ENCODE measurements at regions not wholly inside any gene's neighbourhood (a gene's known extent, or its start where the extent isn't known, plus 50 kb on each side); places are given as distances from the start of the nearest gene placed in this dataset.

DNA sequence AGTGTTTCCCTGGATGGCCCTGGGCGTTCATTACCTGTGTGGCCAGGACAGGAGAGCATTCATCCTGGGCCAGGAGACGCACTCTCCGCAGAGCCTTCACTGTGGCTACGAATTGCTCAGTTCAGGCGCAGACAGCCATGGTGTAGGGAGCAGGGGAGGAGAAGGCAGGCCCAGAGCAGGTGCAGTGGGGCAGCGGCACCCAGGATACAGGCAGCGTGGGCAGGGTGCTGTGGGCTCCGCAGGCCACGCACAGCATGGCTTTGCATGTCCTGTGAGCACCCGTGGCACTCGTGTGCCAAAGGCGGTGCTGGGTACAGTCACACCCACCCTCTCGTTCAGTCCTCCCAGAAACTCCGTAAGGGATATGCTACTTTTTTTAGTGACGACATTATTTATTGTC is 124.2 kb upstream of the B3GAT1 start:
- Mint-ChIP-seq H3K9me3 (no peaks in the 10 kb centered on the region), H3K4me1 (no peaks in the 10 kb centered on the region), H3K4me3 (no peak overlapping the region), H3K27me3 (peaks cover 20% of the 10 kb centered on the region), H3K36me3 (ENCODE audit: low read depth) (no peaks in the 10 kb centered on the region), H3K27ac (no peak overlapping the region)
- ATAC-seq (replicated peaks), result no peak

DNA sequence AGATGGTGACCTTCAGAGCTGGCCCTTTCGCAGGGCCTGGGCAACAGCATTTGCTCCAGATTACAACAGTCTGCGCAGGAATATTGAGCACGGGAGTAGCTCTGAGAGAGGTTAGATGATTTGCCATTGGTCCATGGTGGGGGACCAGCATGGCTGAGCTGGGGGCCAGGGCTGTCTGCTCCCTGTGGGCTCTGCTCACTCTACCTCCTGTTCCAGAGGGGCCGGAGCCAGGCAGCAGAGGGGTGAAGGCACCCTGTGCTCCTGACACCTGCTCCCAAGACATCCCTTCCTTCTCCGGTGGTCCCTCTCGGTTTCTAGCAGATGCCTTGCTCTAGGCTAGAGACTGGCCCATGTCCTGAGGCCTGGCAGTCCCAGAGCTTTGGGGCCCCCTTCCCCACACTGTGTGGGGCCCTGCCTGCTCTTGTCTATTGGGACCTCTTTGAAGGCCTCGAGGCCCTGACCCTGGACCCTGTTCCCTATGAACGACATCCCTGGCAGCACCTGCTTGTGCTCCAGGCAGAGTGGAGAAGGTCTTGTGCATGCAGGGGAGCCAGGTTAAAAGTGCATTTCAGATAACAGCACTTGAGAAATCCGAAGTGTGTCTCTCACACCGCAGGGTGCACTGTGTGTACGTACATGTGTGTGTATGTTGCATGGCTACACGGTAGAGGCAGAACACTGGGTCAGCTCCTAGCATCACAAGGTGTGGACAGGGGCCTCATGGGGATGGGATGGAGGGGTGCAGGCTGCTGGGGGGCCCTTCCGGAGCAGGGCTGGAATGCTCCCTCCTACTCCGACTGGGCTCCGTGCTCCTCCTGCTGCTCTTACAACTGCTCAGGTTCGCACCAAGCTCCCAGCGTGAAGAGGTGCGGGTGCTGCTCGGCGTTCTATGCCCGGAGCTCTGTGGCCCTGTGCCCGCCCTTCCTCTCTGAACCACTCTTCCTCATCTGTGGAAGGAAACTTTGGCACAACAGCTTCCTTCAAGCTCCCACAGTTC is 123.3 kb upstream of the B3GAT1 start:
- no peaks in the 10 kb centered on the region for H3K9me3 Mint-ChIP-seq
- H3K27ac Mint-ChIP-seq, result no peak overlapping the region
- no peak overlapping the region for H3K4me3 Mint-ChIP-seq
- no peaks in the 10 kb centered on the region for H3K4me1 Mint-ChIP-seq
- peaks cover 24% of the 10 kb centered on the region for H3K27me3 Mint-ChIP-seq
- no peaks in the 10 kb centered on the region for H3K36me3 Mint-ChIP-seq (ENCODE audit: low read depth)
- ATAC-seq (replicated peaks), result no peak

DNA sequence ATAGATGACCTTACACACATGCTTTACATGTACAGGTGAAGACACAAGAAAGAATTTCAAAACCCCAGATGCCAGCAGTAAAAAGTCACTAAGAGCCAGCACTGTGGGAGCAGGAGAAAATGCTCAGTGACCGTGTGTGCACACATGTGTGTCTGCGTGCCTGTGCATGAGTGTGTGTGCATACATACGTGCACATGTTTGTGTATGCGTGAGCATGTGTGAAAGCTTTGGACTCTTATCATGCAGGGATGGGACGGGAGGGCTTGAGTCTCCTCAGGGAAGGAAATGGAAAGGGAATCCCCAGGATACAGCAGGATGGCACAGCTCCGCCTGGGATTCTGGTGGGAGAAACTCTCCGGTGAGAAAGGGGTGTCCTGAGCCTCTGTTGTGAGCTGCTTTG is 121.5 kb upstream of the B3GAT1 start:
- H3K27me3 Mint-ChIP-seq, result peaks cover 20% of the 10 kb centered on the region
- no peaks in the 10 kb centered on the region for H3K4me1 Mint-ChIP-seq
- no peak for ATAC-seq (replicated peaks)
- no peaks in the 10 kb centered on the region for H3K9me3 Mint-ChIP-seq
- no peak overlapping the region for H3K4me3 Mint-ChIP-seq
- H3K27ac Mint-ChIP-seq, result no peak overlapping the region
- no peaks in the 10 kb centered on the region for H3K36me3 Mint-ChIP-seq (ENCODE audit: low read depth)

DNA sequence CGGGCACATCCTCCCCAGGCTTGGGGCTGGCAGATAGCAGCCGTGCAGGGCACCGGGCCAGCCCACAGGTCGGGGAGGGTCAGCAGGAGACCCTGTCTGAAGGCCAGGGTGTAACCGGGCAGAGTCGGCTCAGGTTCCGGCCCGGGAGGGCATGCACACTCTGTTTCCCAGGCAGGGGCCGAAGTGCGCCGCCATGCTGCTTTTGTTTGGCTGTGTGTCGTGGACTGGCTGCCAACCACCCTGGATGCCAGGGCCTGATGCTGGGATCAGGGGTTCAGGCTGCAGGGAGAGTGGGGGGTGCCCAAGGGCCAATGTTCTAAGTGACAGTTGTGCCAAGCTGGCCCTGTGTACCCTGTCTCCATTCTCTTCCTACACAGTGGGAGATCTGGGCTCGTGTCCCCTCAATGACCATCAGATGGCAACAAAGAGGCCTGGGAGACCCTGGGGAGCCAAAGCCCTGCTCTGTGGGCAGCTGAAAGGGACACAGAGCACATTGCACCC is 120.9 kb upstream of the B3GAT1 start:
- H3K4me1 Mint-ChIP-seq, result no peaks in the 10 kb centered on the region
- no peak overlapping the region for H3K4me3 Mint-ChIP-seq
- H3K27ac Mint-ChIP-seq, result no peak overlapping the region
- no peaks in the 10 kb centered on the region for H3K36me3 Mint-ChIP-seq (ENCODE audit: low read depth)
- H3K27me3 Mint-ChIP-seq, result peaks cover 16% of the 10 kb centered on the region
- no peaks in the 10 kb centered on the region for H3K9me3 Mint-ChIP-seq
- no peak for ATAC-seq (replicated peaks)

DNA sequence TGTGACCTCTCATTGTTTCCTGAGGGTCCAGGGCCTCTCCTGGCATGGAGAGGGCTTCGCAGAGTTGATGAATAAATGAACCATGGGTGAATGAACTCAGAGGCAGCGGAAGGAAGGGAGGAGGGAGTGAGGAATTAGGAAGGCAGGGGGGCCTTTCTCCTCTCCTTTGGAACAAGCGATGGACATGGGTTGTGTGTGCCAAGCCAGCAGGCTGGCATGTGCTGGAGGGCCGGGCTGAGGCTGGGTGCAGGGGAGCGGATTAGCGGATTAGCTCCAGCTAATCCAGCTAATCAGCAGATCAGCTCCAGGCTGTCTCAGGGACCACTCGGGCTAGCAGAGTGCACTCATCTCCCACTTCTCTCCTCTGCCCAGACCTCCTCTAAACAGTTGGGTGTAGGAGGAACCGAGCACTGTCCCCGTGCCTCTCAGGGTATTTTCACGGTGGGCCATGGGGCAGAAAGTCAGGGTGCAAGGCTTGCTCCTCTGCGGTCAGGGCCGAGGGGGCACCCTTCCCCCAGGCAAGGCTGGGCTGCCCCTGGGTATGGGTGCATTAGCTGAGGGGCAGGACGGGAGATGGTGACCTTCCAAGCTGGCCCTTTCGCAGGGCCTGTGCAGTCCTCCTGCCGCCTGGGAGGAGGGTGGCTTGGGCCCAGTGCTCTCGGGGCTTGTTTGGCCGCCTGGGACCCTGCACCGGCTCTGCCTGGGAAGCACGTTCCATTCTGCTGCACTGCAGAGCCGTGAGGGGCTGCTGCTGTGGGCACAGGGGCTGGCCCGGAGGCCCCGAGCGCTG is 120.3 kb upstream of the B3GAT1 start:
- no peak for ATAC-seq (replicated peaks)
- H3K4me1 Mint-ChIP-seq, result no peaks in the 10 kb centered on the region
- H3K27me3 Mint-ChIP-seq, result peaks cover 11% of the 10 kb centered on the region
- no peaks in the 10 kb centered on the region for H3K9me3 Mint-ChIP-seq
- no peaks in the 10 kb centered on the region for H3K36me3 Mint-ChIP-seq (ENCODE audit: low read depth)
- no peak overlapping the region for H3K4me3 Mint-ChIP-seq
- no peak overlapping the region for H3K27ac Mint-ChIP-seq

DNA sequence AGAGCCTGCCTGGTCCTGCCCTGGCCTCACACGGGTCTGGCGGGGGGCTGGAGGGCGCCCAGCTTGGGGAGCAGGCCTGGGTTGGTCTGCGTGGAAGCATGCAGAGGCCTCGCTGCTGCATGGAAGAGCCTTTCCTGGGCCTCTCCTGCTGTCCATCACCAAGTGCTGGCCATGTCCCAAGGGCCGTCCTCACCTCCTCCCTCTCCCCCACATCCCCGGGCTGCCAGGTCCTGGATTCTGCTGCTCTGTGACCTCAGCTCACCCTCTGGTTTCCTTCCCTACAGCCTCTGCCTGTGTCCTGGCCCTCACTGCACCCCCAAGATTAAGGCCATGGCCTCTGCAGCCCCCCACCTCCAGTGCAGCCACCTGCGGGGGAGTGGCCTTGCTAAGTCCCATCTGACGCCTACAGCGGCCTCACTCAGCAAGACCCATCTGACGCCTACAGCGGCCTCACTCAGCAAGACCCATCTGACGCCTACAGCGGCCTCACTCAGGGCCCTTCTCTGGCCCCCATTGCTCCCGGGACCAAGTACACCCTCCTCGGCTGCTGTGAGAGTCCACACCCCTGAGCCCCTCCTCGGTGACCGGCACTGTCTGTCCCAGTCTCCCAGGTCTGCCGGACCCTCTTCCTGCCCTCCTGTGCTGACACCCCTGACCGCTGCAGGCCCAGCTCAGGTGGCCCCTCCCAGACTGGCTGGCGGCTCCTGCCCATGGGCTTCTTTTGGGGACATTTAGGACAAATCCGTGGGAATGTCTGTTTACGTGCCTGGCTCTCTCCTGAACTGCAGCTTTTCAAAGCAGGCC is 119.5 kb upstream of the B3GAT1 start:
- Mint-ChIP-seq H3K4me1 (no peaks in the 10 kb centered on the region), H3K9me3 (no peaks in the 10 kb centered on the region), H3K36me3 (ENCODE audit: low read depth) (no peaks in the 10 kb centered on the region), H3K27me3 (peaks cover 10% of the 10 kb centered on the region), H3K4me3 (no peak overlapping the region), H3K27ac (no peak overlapping the region)
- no peak for ATAC-seq (replicated peaks)

DNA sequence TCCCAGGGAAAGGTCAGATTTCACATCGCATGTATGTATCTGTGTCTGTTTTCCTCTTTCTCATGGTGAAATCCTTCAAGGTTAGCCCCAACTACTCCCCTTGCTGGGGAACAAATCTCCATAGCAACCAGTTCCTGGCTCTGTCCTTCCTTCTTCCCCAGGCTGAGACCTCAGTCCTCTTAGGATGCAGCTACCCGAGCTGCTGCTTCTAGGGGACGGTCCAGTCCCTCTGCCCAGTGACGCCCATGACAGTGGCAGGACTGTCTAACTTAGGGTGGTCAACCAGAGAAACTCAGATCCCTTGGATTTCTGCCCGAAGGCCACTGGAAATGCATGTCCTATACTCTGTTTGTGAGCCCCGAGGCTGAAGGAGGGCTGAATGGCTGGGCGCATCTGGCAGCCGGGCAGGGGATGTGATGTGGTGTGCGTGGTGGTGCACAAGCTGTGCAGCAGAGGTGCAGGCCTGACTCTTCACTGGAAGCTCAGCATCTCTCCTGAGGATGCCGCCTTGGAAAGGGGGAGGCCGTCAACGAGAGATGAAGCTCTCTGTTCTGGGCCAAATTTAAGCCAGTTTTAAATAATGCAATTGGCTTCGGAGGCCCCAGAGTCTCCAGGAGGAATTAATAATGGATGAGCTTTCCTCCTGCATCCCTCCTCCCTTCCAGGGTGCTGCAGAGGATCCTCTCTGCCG is 118.7 kb upstream of the B3GAT1 start:
- H3K27ac Mint-ChIP-seq, result no peak overlapping the region
- H3K4me1 Mint-ChIP-seq, result no peaks in the 10 kb centered on the region
- peaks cover 8% of the 10 kb centered on the region for H3K27me3 Mint-ChIP-seq
- no peaks in the 10 kb centered on the region for H3K9me3 Mint-ChIP-seq
- no peak for ATAC-seq (replicated peaks)
- no peaks in the 10 kb centered on the region for H3K36me3 Mint-ChIP-seq (ENCODE audit: low read depth)
- no peak overlapping the region for H3K4me3 Mint-ChIP-seq

DNA sequence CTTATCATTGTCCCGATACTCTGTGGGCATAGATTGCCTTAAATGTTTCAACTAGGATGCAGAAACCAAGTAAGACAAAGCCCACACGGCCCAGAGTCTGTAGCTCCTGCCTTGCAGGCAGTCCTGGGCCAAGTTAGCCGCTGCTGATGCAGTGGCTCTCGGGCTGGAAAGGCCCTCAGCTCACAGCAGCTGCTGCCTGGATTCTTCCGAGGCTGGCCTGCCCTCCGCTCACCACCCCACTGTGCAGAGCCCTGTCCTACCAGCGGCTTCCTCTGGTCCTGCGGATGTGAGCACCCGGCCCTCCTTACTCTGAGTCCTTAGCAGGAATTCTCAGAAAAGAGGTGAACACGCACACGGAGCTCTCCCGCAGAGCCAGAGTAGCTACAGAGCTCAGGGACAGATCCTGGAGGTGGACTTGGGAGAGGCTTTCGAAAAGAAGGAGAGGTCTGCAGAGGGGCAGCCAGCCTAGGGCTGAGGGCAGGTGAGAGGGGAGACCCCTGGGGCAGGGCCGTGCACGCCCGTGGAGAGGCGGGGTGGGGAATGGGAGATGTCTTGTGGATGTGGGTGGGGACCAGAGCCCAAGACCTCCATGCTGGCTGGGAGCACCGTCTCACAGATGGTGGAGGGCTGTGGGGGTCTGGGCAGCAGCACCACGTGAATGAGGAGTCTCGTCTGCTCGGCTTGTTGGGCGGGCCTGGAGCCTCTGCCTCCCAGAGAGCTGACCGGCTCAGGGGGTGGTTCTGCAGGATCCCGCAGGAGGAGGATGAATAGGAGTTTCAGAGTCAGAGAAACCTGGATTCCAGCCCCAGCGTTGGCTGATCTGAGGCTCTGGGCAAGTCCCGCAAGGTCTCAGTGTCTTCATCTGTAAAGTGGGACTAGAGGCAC is 117.4 kb upstream of the B3GAT1 start:
- Mint-ChIP-seq H3K36me3 (ENCODE audit: low read depth) (no peaks in the 10 kb centered on the region), H3K27ac (no peak overlapping the region), H3K9me3 (peaks cover 2% of the 10 kb centered on the region), H3K4me1 (no peaks in the 10 kb centered on the region), H3K27me3 (peaks cover 7% of the 10 kb centered on the region), H3K4me3 (no peak overlapping the region)
- no peak for ATAC-seq (replicated peaks)

DNA sequence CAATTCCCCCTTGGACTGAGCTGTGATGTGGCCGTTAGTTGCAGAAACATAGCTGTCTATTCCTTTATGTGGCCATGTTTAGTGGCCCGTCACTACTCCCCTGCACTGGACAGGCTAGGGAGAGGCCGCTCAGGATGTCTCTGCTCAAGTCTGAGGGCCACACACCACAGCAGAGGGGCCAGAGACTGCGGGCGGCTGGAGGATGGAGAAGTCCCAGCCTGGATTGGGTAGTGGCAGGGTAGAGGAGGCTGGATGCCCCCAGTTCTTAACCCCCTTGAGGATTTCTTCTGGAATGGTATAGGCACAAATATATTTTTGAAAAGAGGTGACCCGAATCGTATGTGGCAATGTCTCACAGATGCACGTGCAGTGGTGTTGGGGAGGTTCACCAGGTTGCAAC is 116.4 kb upstream of the B3GAT1 start:
- ATAC-seq (replicated peaks), result no peak
- peaks cover 3% of the 10 kb centered on the region for H3K9me3 Mint-ChIP-seq
- peaks cover 3% of the 10 kb centered on the region for H3K27me3 Mint-ChIP-seq

DNA sequence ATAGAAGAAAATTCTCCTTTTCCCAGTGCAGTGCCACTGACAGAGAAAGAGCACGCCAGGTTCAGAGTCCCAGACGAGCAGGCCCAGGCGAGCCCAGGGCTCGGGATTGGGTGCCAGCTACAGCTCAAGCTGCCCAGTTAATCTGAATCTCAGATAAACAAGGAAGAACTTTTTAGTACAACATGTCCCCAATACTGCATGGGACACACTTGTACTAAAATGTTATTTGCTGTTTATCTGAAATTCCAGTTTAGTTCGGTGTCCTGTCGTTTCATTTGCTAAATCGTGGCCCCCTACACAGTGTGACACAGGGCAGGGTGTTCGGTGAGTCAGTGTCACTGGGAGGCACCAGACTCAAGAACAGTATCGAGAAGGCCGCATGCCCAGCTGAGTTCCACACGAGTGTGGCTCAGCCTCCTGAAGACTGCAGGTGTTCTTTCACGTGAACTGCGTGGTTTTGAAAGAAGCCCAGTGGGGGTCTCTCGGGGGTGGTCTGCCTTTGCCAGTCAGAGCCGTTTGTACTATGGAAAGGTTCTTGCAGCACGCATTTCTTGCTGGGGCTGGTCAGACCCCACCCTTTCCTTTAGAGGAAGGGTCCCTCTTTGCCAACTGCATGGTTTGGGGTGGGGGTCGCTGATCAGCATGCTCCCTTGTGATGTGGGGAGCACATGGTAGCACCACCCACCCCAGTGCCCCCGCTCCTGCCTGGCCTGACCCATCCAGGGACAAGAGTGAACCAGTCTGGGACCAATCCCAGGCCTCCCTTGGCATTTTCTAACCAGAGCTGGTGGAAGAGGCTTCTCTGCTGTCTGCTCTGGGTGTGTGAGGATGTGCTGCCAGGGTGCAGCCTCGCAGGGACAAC is 115.6 kb upstream of the B3GAT1 start:
- no peaks in the 10 kb centered on the region for H3K4me1 Mint-ChIP-seq
- ATAC-seq (replicated peaks), result no peak
- H3K9me3 Mint-ChIP-seq, result peaks cover 3% of the 10 kb centered on the region
- H3K36me3 Mint-ChIP-seq (ENCODE audit: low read depth), result no peaks in the 10 kb centered on the region
- no peak overlapping the region for H3K4me3 Mint-ChIP-seq
- H3K27ac Mint-ChIP-seq, result no peak overlapping the region
- peaks cover 3% of the 10 kb centered on the region for H3K27me3 Mint-ChIP-seq

More for the DNA sequence above, 116.4 kb upstream of the B3GAT1 start:
- no peaks in the 10 kb centered on the region for H3K4me1 Mint-ChIP-seq
- no peak overlapping the region for H3K27ac Mint-ChIP-seq
- H3K36me3 Mint-ChIP-seq (ENCODE audit: low read depth), result no peaks in the 10 kb centered on the region
- H3K4me3 Mint-ChIP-seq, result no peak overlapping the region

DNA sequence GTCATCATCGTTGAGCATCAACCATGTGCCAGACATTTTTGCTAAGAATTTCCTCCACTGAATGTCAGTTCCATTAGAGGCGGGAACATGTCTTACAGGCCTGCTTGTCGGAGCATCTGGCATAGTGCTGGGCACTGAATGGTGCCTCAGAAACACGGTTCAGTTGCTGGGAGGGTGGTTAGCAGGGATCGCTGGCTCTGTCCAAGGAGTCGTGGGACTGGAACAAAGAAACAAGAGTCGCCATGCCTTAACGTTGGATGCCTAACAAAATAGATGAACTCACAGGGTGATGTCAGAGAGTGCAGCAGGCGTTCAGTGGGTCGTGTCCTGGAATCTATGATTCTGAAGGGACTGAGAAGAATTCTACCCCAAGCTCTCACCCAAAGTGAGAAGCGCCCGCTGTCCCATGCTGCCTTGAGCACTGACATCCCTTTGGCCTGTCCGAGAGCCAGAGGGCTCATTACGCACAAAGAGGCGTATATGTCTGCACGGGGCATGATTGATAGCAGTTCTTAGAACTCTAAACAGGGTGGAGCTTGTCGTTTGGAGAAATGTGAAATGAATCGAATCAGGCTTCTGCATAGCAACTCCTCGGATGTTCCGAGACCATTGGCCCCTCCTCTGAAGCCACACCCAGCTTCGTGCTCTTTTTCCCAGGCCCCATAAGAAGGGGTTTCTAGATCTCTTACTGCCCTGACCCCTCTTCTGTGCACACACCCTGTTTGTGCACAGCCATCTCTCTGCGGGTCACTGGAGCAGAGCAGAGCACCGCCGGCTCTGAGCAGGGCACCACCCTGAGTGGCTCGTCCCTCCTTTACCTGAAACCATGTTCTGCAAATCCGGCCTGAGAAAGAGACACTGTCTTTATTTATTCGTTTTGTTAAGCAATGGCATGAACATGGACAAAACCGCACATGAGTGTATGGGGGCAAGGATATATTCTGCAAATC is 113.1 kb upstream of the B3GAT1 start:
- Mint-ChIP-seq H3K4me1 (peaks cover 4% of the 10 kb centered on the region), H3K27ac (no peak overlapping the region), H3K9me3 (peaks cover 3% of the 10 kb centered on the region), H3K4me3 (no peak overlapping the region), H3K27me3 (peaks cover 8% of the 10 kb centered on the region), H3K36me3 (ENCODE audit: low read depth) (no peaks in the 10 kb centered on the region)
- ATAC-seq (replicated peaks), result no peak
